ENCODE measurements at regions not wholly inside any gene's neighbourhood (a gene's known extent, or its start where the extent isn't known, plus 50 kb on each side); places are given as distances from the start of the nearest gene placed in this dataset.
A peak's percentile ranks its signal among the peaks of the same experiment; 100 is the strongest.

- TF ChIP-seq, protein P1, sequence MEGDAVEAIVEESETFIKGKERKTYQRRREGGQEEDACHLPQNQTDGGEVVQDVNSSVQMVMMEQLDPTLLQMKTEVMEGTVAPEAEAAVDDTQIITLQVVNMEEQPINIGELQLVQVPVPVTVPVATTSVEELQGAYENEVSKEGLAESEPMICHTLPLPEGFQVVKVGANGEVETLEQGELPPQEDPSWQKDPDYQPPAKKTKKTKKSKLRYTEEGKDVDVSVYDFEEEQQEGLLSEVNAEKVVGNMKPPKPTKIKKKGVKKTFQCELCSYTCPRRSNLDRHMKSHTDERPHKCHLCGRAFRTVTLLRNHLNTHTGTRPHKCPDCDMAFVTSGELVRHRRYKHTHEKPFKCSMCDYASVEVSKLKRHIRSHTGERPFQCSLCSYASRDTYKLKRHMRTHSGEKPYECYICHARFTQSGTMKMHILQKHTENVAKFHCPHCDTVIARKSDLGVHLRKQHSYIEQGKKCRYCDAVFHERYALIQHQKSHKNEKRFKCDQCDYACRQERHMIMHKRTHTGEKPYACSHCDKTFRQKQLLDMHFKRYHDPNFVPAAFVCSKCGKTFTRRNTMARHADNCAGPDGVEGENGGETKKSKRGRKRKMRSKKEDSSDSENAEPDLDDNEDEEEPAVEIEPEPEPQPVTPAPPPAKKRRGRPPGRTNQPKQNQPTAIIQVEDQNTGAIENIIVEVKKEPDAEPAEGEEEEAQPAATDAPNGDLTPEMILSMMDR (IDR thresholded peaks at IDR 0.05; ENCODE audit: insufficient read depth, low read depth, low read length, missing control alignments) = no peak
- H3K4me3 ChIP-seq (ENCODE audit: low read depth, low read length) = no peak overlapping the region
- DNase-seq (ENCODE audit: low read depth) = no peak
Observed at GRCh38 chr12:74892057-74892633, 317.5 kb downstream of the KCNC2 start.

DNA sequence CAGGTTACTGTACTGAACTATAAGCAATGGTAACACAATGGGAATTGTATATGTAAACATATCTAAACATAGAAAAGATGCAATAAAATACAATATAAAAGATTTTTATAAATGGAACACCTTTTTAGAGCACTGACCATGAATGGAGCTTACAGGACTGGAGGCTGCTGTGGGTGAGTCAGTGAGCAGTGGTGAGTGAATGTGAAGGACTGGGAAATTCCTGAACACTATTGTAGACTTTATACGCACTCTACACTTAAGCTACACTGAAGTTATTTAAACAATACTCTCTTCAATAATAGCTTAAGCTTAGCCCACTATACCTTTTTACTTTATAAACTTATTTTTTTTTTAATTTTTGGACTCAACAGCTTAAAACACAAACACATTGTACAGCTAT lies 313.5 kb downstream of the KCNC2 start:
- TF ChIP-seq, protein P1 (IDR thresholded peaks at IDR 0.05; ENCODE audit: insufficient read depth, low read depth, low read length, missing control alignments) = no peak
- H3K4me3 ChIP-seq (ENCODE audit: low read depth, low read length) = no peak overlapping the region
- no peak for DNase-seq (ENCODE audit: low read depth)

GRCh38 chr12:74897425-74898211 lies 312.0 kb downstream of the KCNC2 start:
- no peak overlapping the region for H3K4me3 ChIP-seq (ENCODE audit: low read depth, low read length)
- TF ChIP-seq, protein P1 (IDR thresholded peaks at IDR 0.05; ENCODE audit: insufficient read depth, low read depth, low read length, missing control alignments) = no peak
- no peak for DNase-seq (ENCODE audit: low read depth)

GRCh38 chr12:74899031-74899829 lies 310.4 kb downstream of the KCNC2 start:
- no peak for DNase-seq (ENCODE audit: low read depth)
- TF ChIP-seq, protein P1 (IDR thresholded peaks at IDR 0.05; ENCODE audit: insufficient read depth, low read depth, low read length, missing control alignments) = no peak
- no peak overlapping the region for H3K4me3 ChIP-seq (ENCODE audit: low read depth, low read length)

GRCh38 chr12:74900232-74900631 lies 309.4 kb downstream of the KCNC2 start:
- H3K4me3 ChIP-seq (ENCODE audit: low read depth, low read length) = no peak overlapping the region
- TF ChIP-seq, protein P1 (IDR thresholded peaks at IDR 0.05; ENCODE audit: insufficient read depth, low read depth, low read length, missing control alignments) = no peak
- DNase-seq (ENCODE audit: low read depth) = no peak

- no peak for DNase-seq (ENCODE audit: low read depth)
- no peak overlapping the region for H3K4me3 ChIP-seq (ENCODE audit: low read depth, low read length)
- TF ChIP-seq, protein P1 (IDR thresholded peaks at IDR 0.05; ENCODE audit: insufficient read depth, low read depth, low read length, missing control alignments) = peak; percentile 34
Observed at GRCh38 chr12:74903522-74903921, 306.1 kb downstream of the KCNC2 start.
